ENCODE measurements at regions not wholly inside any gene's neighbourhood (a gene's known extent, or its start where the extent isn't known, plus 50 kb on each side); places are given as distances from the start of the nearest gene placed in this dataset.
"Not testable (repeated sequence)": the region's sequence is repeated elsewhere in the genome, so short reads cannot be mapped to it uniquely, and the experiment has no call there.

GRCh38 chr10:65793738-65794425 is 1132.0 kb upstream of the LRRTM3 start:
- Mint-ChIP-seq H3K9me3 (ENCODE audit: unreplicated experiment) (no peaks in the 10 kb centered on the region), H3K4me1 (ENCODE audit: insufficient read depth, unreplicated experiment) (peaks cover 14% of the 10 kb centered on the region), H3K27ac (ENCODE audit: low read depth, unreplicated experiment) (peak overlapping the region; percentile 43), H3K36me3 (ENCODE audit: insufficient read depth, unreplicated experiment) (no peaks in the 10 kb centered on the region), H3K4me3 (ENCODE audit: unreplicated experiment) (peak overlapping the region; percentile 1), H3K27me3 (ENCODE audit: insufficient read depth, unreplicated experiment) (no peaks in the 10 kb centered on the region)
- intact Hi-C loops (cut with micrococcal nuclease): no loop called here
- peak; percentile 65 for DNase-seq (ENCODE audit: unreplicated experiment)
- TF ChIP-seq CTCF (IDR thresholded peaks at IDR 0.05; ENCODE audit: unreplicated experiment): no peak
- no TSS peak for BruUV-seq (replicated peaks)
- POLR2A ChIA-PET: interaction anchor here (0.6 kb wide), 1 partner anchor 76 kb away, joined by 3 read pairs; no protein-coding TSS in a partner anchor
- CTCF ChIA-PET: interaction anchor here (0.6 kb wide), 1 partner anchor 283 kb away, joined by 3 read pairs; no protein-coding TSS in a partner anchor

GRCh38 chr10:65794861-65795260 is 1131.0 kb upstream of the LRRTM3 start:
- H3K4me1 Mint-ChIP-seq (ENCODE audit: insufficient read depth, unreplicated experiment): peaks cover 14% of the 10 kb centered on the region
- CTCF ChIA-PET; BruUV-seq (replicated peaks); intact Hi-C loops (cut with micrococcal nuclease); H3K27me3 Mint-ChIP-seq (ENCODE audit: insufficient read depth, unreplicated experiment); DNase-seq (ENCODE audit: unreplicated experiment); H3K27ac Mint-ChIP-seq (ENCODE audit: low read depth, unreplicated experiment); H3K4me3 Mint-ChIP-seq (ENCODE audit: unreplicated experiment); H3K9me3 Mint-ChIP-seq (ENCODE audit: unreplicated experiment); POLR2A ChIA-PET; H3K36me3 Mint-ChIP-seq (ENCODE audit: insufficient read depth, unreplicated experiment): not testable (repeated sequence)

- Mint-ChIP-seq H3K27ac (ENCODE audit: low read depth, unreplicated experiment) (peak overlapping the region; percentile 32), H3K36me3 (ENCODE audit: insufficient read depth, unreplicated experiment) (no peaks in the 10 kb centered on the region), H3K9me3 (ENCODE audit: unreplicated experiment) (no peaks in the 10 kb centered on the region), H3K4me3 (ENCODE audit: unreplicated experiment) (no peak overlapping the region), H3K4me1 (ENCODE audit: insufficient read depth, unreplicated experiment) (peaks cover 14% of the 10 kb centered on the region), H3K27me3 (ENCODE audit: insufficient read depth, unreplicated experiment) (no peaks in the 10 kb centered on the region)
- DNase-seq (ENCODE audit: unreplicated experiment): no peak
- intact Hi-C loops (cut with micrococcal nuclease): no loop called here
- no TSS peak for BruUV-seq (replicated peaks)
- POLR2A ChIA-PET: no interaction called here
- TF ChIP-seq CTCF (IDR thresholded peaks at IDR 0.05; ENCODE audit: unreplicated experiment): no peak
- CTCF ChIA-PET: no interaction called here
These were observed 1129.4 kb upstream of the LRRTM3 start for GRCh38 chr10:65796472-65796871.

- no peaks in the 10 kb centered on the region for H3K27me3 Mint-ChIP-seq (ENCODE audit: insufficient read depth, unreplicated experiment)
- intact Hi-C loops (cut with micrococcal nuclease): no loop called here
- H3K27ac Mint-ChIP-seq (ENCODE audit: low read depth, unreplicated experiment): no peak overlapping the region
- H3K4me1 Mint-ChIP-seq (ENCODE audit: insufficient read depth, unreplicated experiment): peaks cover 14% of the 10 kb centered on the region
- no peak for DNase-seq (ENCODE audit: unreplicated experiment)
- no TSS peak for BruUV-seq (replicated peaks)
- CTCF ChIA-PET: interaction anchor here (0.6 to 0.7 kb wide), 2 partner anchors 74 to 1127 kb away, joined by 3 read pairs; no protein-coding TSS in a partner anchor
- no peaks in the 10 kb centered on the region for H3K9me3 Mint-ChIP-seq (ENCODE audit: unreplicated experiment)
- no peak overlapping the region for H3K4me3 Mint-ChIP-seq (ENCODE audit: unreplicated experiment)
- no peaks in the 10 kb centered on the region for H3K36me3 Mint-ChIP-seq (ENCODE audit: insufficient read depth, unreplicated experiment)
- no peak for TF ChIP-seq CTCF (IDR thresholded peaks at IDR 0.05; ENCODE audit: unreplicated experiment)
- POLR2A ChIA-PET: no interaction called here
These were observed 1127.7 kb upstream of the LRRTM3 start for GRCh38 chr10:65798133-65798532.

Measured in MCF 10A (cell line).